ENCODE measurements at regions not wholly inside any gene's neighbourhood (a gene's known extent, or its start where the extent isn't known, plus 50 kb on each side); places are given as distances from the start of the nearest gene placed in this dataset.
"Not testable (repeated sequence)": the region's sequence is repeated elsewhere in the genome, so short reads cannot be mapped to it uniquely, and the experiment has no call there.

- Histone ChIP-seq H3K4me1 (ENCODE audit: control insufficient read depth in 1 of 2, low read depth in 2 of 2) (no peaks in the 10 kb centered on the region), H3K4me3 (no peak overlapping the region), H3K27me3 (replicated peaks; ENCODE audit: insufficient read depth) (no peaks in the 10 kb centered on the region), H3K9me3 (no peaks in the 10 kb centered on the region), H3K27ac (no peak overlapping the region), H3K36me3 (no peaks in the 10 kb centered on the region)
- ATAC-seq (ENCODE audit: insufficient number of reproducible peaks, low FRiP score, low read depth) (no peak), DNase-seq (ENCODE audit: low spot score) (no peak)
- TF ChIP-seq CTCF (IDR thresholded peaks at IDR 0.05): no peak
These were observed 1394.2 kb upstream of the ATXN8OS start for GRCh38 chr13:68713394-68713793.

- Histone ChIP-seq H3K4me3 (no peak overlapping the region), H3K36me3 (no peaks in the 10 kb centered on the region), H3K27me3 (replicated peaks; ENCODE audit: insufficient read depth) (no peaks in the 10 kb centered on the region), H3K9me3 (no peaks in the 10 kb centered on the region), H3K27ac (no peak overlapping the region), H3K4me1 (ENCODE audit: control insufficient read depth in 1 of 2, low read depth in 2 of 2) (no peaks in the 10 kb centered on the region)
- ATAC-seq (ENCODE audit: insufficient number of reproducible peaks, low FRiP score, low read depth) (no peak), DNase-seq (ENCODE audit: low spot score) (no peak)
- TF ChIP-seq CTCF (IDR thresholded peaks at IDR 0.05): no peak
These were observed 1399.2 kb upstream of the ATXN8OS start for GRCh38 chr13:68708336-68708908.

- DNase-seq (ENCODE audit: low spot score); H3K4me1 ChIP-seq (ENCODE audit: control insufficient read depth in 1 of 2, low read depth in 2 of 2); H3K4me3 ChIP-seq; ATAC-seq (ENCODE audit: insufficient number of reproducible peaks, low FRiP score, low read depth); H3K9me3 ChIP-seq; H3K36me3 ChIP-seq; H3K27me3 ChIP-seq (replicated peaks; ENCODE audit: insufficient read depth); H3K27ac ChIP-seq: not testable (repeated sequence)
These were observed 1401.6 kb upstream of the ATXN8OS start for GRCh38 chr13:68706044-68706443.

GRCh38 chr13:68697551-68697950 lies 1410.1 kb upstream of the ATXN8OS start:
- no peak for TF ChIP-seq CTCF (IDR thresholded peaks at IDR 0.05)
- ATAC-seq (ENCODE audit: insufficient number of reproducible peaks, low FRiP score, low read depth) (no peak), DNase-seq (ENCODE audit: low spot score) (no peak)

GRCh38 chr13:68696907-68697306 lies 1410.7 kb upstream of the ATXN8OS start:
- no peak overlapping the region for H3K27ac ChIP-seq
- H3K9me3 ChIP-seq: no peaks in the 10 kb centered on the region
- DNase-seq (ENCODE audit: low spot score): no peak
- ATAC-seq (ENCODE audit: insufficient number of reproducible peaks, low FRiP score, low read depth): no peak
- no peak for TF ChIP-seq CTCF (IDR thresholded peaks at IDR 0.05)
- no peaks in the 10 kb centered on the region for H3K36me3 ChIP-seq
- H3K4me1 ChIP-seq (ENCODE audit: control insufficient read depth in 1 of 2, low read depth in 2 of 2): no peaks in the 10 kb centered on the region
- H3K4me3 ChIP-seq: no peak overlapping the region
- no peaks in the 10 kb centered on the region for H3K27me3 ChIP-seq (replicated peaks; ENCODE audit: insufficient read depth)

More at GRCh38 chr13:68697551-68697950, 1410.1 kb upstream of the ATXN8OS start:
- H3K27me3 ChIP-seq (replicated peaks; ENCODE audit: insufficient read depth): no peaks in the 10 kb centered on the region
- no peak overlapping the region for H3K4me3 ChIP-seq
- no peaks in the 10 kb centered on the region for H3K36me3 ChIP-seq
- H3K9me3 ChIP-seq: no peaks in the 10 kb centered on the region
- no peaks in the 10 kb centered on the region for H3K4me1 ChIP-seq (ENCODE audit: control insufficient read depth in 1 of 2, low read depth in 2 of 2)
- H3K27ac ChIP-seq: no peak overlapping the region

GRCh38 chr13:68692049-68692448 lies 1415.6 kb upstream of the ATXN8OS start:
- TF ChIP-seq CTCF (IDR thresholded peaks at IDR 0.05): no peak
- H3K4me1 ChIP-seq (ENCODE audit: control insufficient read depth in 1 of 2, low read depth in 2 of 2): no peaks in the 10 kb centered on the region
- no peaks in the 10 kb centered on the region for H3K36me3 ChIP-seq
- H3K27ac ChIP-seq: no peak overlapping the region
- no peaks in the 10 kb centered on the region for H3K27me3 ChIP-seq (replicated peaks; ENCODE audit: insufficient read depth)
- ATAC-seq (ENCODE audit: insufficient number of reproducible peaks, low FRiP score, low read depth) (no peak), DNase-seq (ENCODE audit: low spot score) (no peak)
- no peak overlapping the region for H3K4me3 ChIP-seq
- H3K9me3 ChIP-seq: no peaks in the 10 kb centered on the region
